GM12865 (cell line): ENCODE measurements at regions not wholly inside any gene's neighbourhood (a gene's known extent, or its start where the extent isn't known, plus 50 kb on each side); places are given as distances from the start of the nearest gene placed in this dataset.

Experiments used
- DNase-seq: peaks from one replicate; pipeline ENCODE4 v3.0.0; 2010; ENCODE audit warnings: low read depth
- H3K4me3 ChIP-seq: 2 replicates; pipeline ENCODE4 v1.5.1; 2011; ENCODE audit warnings: mild to moderate bottlenecking, low read depth, low read length, control low read depth
- TF ChIP-seq, protein P1 (sequence below): IDR thresholded peaks from 2 replicates; pipeline ENCODE4 v1.5.1; 2011; ENCODE audit warnings: low read length, control low read depth, low read depth, inconsistent platforms; ENCODE audit not compliant: insufficient read depth; ENCODE audit errors: missing control alignments

GRCh38 chr11:86153439-86153838 is 84.6 kb upstream of the PICALM start:
- TF ChIP-seq, protein P1, sequence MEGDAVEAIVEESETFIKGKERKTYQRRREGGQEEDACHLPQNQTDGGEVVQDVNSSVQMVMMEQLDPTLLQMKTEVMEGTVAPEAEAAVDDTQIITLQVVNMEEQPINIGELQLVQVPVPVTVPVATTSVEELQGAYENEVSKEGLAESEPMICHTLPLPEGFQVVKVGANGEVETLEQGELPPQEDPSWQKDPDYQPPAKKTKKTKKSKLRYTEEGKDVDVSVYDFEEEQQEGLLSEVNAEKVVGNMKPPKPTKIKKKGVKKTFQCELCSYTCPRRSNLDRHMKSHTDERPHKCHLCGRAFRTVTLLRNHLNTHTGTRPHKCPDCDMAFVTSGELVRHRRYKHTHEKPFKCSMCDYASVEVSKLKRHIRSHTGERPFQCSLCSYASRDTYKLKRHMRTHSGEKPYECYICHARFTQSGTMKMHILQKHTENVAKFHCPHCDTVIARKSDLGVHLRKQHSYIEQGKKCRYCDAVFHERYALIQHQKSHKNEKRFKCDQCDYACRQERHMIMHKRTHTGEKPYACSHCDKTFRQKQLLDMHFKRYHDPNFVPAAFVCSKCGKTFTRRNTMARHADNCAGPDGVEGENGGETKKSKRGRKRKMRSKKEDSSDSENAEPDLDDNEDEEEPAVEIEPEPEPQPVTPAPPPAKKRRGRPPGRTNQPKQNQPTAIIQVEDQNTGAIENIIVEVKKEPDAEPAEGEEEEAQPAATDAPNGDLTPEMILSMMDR, result no peak
- H3K4me3 ChIP-seq, result no peak overlapping the region
- DNase-seq, result no peak

DNA sequence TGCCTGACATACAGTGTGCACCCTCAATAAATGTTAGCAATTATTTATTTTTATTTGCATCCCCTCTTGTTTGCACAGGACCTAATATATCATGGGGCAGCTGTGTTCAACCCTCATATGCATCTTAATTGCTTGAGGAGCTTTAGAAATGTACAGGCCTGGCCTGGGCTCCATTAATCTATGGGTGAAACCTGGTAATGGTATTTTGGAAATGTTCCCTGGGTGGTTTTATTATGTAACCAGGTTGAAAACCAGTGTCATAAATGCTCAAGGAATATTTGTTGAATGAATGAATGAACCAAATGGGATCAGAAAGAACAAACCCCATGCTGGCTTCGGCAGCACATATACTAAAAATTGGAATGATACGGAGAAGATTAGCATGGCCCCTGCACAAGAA is 84.0 kb upstream of the PICALM start:
- H3K4me3 ChIP-seq, result no peak overlapping the region
- TF ChIP-seq, protein P1, result no peak
- no peak for DNase-seq

- DNase-seq, result no peak
- TF ChIP-seq, protein P1, result no peak
- no peak overlapping the region for H3K4me3 ChIP-seq
These were observed 83.3 kb upstream of the PICALM start for GRCh38 chr11:86152006-86152862.

- DNase-seq, result peak; percentile 26
- no peak overlapping the region for H3K4me3 ChIP-seq
- TF ChIP-seq, protein P1, result no peak
These were observed 82.5 kb upstream of the PICALM start for GRCh38 chr11:86151174-86152005.

DNA sequence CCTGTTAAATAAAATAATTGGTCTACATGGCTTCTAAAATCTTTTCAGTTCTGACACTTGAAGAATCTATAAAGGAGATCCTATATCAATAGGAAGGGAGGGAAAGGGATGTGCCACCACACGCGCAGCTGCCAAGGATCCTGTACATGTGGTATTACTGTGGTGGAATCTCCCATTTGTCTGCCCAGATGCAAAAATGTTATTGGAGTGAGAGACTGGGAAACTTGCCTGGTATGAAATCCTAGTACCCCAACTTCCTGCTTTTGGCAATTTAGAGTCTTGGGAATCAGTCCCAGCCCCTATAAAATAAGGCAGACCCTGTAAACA is 81.9 kb upstream of the PICALM start:
- no peak for DNase-seq
- no peak overlapping the region for H3K4me3 ChIP-seq
- TF ChIP-seq, protein P1, result no peak

- DNase-seq, result no peak
- TF ChIP-seq, protein P1, result no peak
- no peak overlapping the region for H3K4me3 ChIP-seq
These were observed 80.9 kb upstream of the PICALM start for GRCh38 chr11:86149792-86150191.
